Activated naive CD4-positive, alpha-beta T cell treated with anti-CD3 and anti-CD28 coated beads for 36 hours (primary cell): ENCODE measurements at regions not wholly inside any gene's neighbourhood (a gene's known extent, or its start where the extent isn't known, plus 50 kb on each side); places are given as distances from the start of the nearest gene placed in this dataset.
"Not testable (repeated sequence)": the region's sequence is repeated elsewhere in the genome, so short reads cannot be mapped to it uniquely, and the experiment has no call there.

Source experiments
- CTCF ChIA-PET: fragments of 350-600 bp; sonication (Branson Sonifier 250); formaldehyde crosslinking; loops from one replicate; lab custom pipeline; 2021; ENCODE audit warnings: antibody characterized with exemption; lab: Charles Lee
- DNase-seq: peaks from one replicate; pipeline ENCODE4 v3.0.0-alpha.2; 2020
- H3K27ac Mint-ChIP-seq: one replicate; pipeline ENCODE4 v1.8.0; 2021; ENCODE audit warnings: mild to moderate bottlenecking, mixed read lengths
- H3K27me3 Mint-ChIP-seq: one replicate; pipeline ENCODE4 v1.8.0; 2021; ENCODE audit warnings: low read depth, mixed read lengths
- H3K36me3 Mint-ChIP-seq: one replicate; pipeline ENCODE4 v1.8.0; 2021; ENCODE audit warnings: low read depth, mixed read lengths
- H3K4me1 Mint-ChIP-seq: one replicate; pipeline ENCODE4 v1.8.0; 2021; ENCODE audit warnings: low read depth, mixed read lengths
- H3K4me3 Mint-ChIP-seq: one replicate; pipeline ENCODE4 v1.8.0; 2021; ENCODE audit warnings: mild to moderate bottlenecking, moderate library complexity, mixed read lengths
- H3K9me3 Mint-ChIP-seq: one replicate; pipeline ENCODE4 v1.8.0; 2021; ENCODE audit warnings: mixed read lengths
- intact Hi-C: fragments of 100-400 bp; cut with micrococcal nuclease; formaldehyde crosslinking; loops from one replicate; pipeline ENCODE4 v1.15.1; 2023

- intact Hi-C loops = no loop called here
- no peak for DNase-seq
- Mint-ChIP-seq H3K36me3 (no peaks in the 10 kb centered on the region), H3K27ac (no peak overlapping the region), H3K9me3 (no peaks in the 10 kb centered on the region), H3K4me3 (no peak overlapping the region), H3K27me3 (no peaks in the 10 kb centered on the region), H3K4me1 (no peaks in the 10 kb centered on the region)
- CTCF ChIA-PET = no interaction called here
Measured at GRCh38 chr2:53033411-53033810, 734.2 kb upstream of the CHAC2 start.

- Mint-ChIP-seq H3K36me3 (no peaks in the 10 kb centered on the region), H3K9me3 (peaks cover 4% of the 10 kb centered on the region), H3K27me3 (no peaks in the 10 kb centered on the region), H3K27ac (no peak overlapping the region), H3K4me3 (no peak overlapping the region), H3K4me1 (no peaks in the 10 kb centered on the region)
- intact Hi-C loops = no loop called here
- DNase-seq = no peak
- CTCF ChIA-PET = no interaction called here
Measured at GRCh38 chr2:53028746-53029423, 738.7 kb upstream of the CHAC2 start.

GRCh38 chr2:53028225-53028624 lies 739.4 kb upstream of the CHAC2 start:
- intact Hi-C loops = no loop called here
- Mint-ChIP-seq H3K4me3 (no peak overlapping the region), H3K36me3 (no peaks in the 10 kb centered on the region), H3K4me1 (no peaks in the 10 kb centered on the region), H3K9me3 (peaks cover 4% of the 10 kb centered on the region), H3K27me3 (no peaks in the 10 kb centered on the region), H3K27ac (no peak overlapping the region)
- CTCF ChIA-PET = no interaction called here
- no peak for DNase-seq

GRCh38 chr2:53022248-53022647 lies 745.4 kb upstream of the CHAC2 start:
- DNase-seq, intact Hi-C loops, H3K4me1 Mint-ChIP-seq, H3K4me3 Mint-ChIP-seq, H3K36me3 Mint-ChIP-seq, H3K9me3 Mint-ChIP-seq, H3K27ac Mint-ChIP-seq, CTCF ChIA-PET, H3K27me3 Mint-ChIP-seq: not testable (repeated sequence)

GRCh38 chr2:53021828-53022227 lies 745.8 kb upstream of the CHAC2 start:
- H3K4me1 Mint-ChIP-seq = no peaks in the 10 kb centered on the region
- H3K36me3 Mint-ChIP-seq = no peaks in the 10 kb centered on the region
- intact Hi-C loops = no loop called here
- no peak overlapping the region for H3K27ac Mint-ChIP-seq
- no peak for DNase-seq
- no peak overlapping the region for H3K4me3 Mint-ChIP-seq
- no peaks in the 10 kb centered on the region for H3K27me3 Mint-ChIP-seq
- CTCF ChIA-PET = no interaction called here
- H3K9me3 Mint-ChIP-seq = peaks cover 4% of the 10 kb centered on the region

- intact Hi-C loops = no loop called here
- no peak for DNase-seq
- CTCF ChIA-PET = no interaction called here
- no peaks in the 10 kb centered on the region for H3K36me3 Mint-ChIP-seq
- H3K27me3 Mint-ChIP-seq = no peaks in the 10 kb centered on the region
- no peaks in the 10 kb centered on the region for H3K4me1 Mint-ChIP-seq
- H3K4me3 Mint-ChIP-seq = no peak overlapping the region
- peaks cover 4% of the 10 kb centered on the region for H3K9me3 Mint-ChIP-seq
- no peak overlapping the region for H3K27ac Mint-ChIP-seq
Measured at GRCh38 chr2:53021292-53021691, 746.3 kb upstream of the CHAC2 start.

GRCh38 chr2:53018825-53019425 lies 748.7 kb upstream of the CHAC2 start:
- Mint-ChIP-seq H3K27me3 (no peaks in the 10 kb centered on the region), H3K9me3 (peaks cover 2% of the 10 kb centered on the region), H3K27ac (no peak overlapping the region), H3K4me1 (no peaks in the 10 kb centered on the region), H3K36me3 (no peaks in the 10 kb centered on the region), H3K4me3 (no peak overlapping the region)
- CTCF ChIA-PET = no interaction called here
- no peak for DNase-seq
- intact Hi-C loops = no loop called here

GRCh38 chr2:53006980-53007379 lies 760.6 kb upstream of the CHAC2 start:
- intact Hi-C loops = no loop called here
- H3K27ac Mint-ChIP-seq = no peak overlapping the region
- no peaks in the 10 kb centered on the region for H3K4me1 Mint-ChIP-seq
- no peaks in the 10 kb centered on the region for H3K36me3 Mint-ChIP-seq
- CTCF ChIA-PET = no interaction called here
- H3K9me3 Mint-ChIP-seq = no peaks in the 10 kb centered on the region
- H3K27me3 Mint-ChIP-seq = no peaks in the 10 kb centered on the region
- DNase-seq = no peak
- H3K4me3 Mint-ChIP-seq = no peak overlapping the region

- no peaks in the 10 kb centered on the region for H3K36me3 Mint-ChIP-seq
- H3K27ac Mint-ChIP-seq = no peak overlapping the region
- no peak for DNase-seq
- H3K4me3 Mint-ChIP-seq = no peak overlapping the region
- H3K4me1 Mint-ChIP-seq = no peaks in the 10 kb centered on the region
- CTCF ChIA-PET = no interaction called here
- intact Hi-C loops = no loop called here
- no peaks in the 10 kb centered on the region for H3K9me3 Mint-ChIP-seq
- H3K27me3 Mint-ChIP-seq = no peaks in the 10 kb centered on the region
Measured at GRCh38 chr2:53004413-53004812, 763.2 kb upstream of the CHAC2 start.

GRCh38 chr2:52995424-52995823 lies 772.2 kb upstream of the CHAC2 start:
- intact Hi-C loops = no loop called here
- no peak overlapping the region for H3K4me3 Mint-ChIP-seq
- no peak overlapping the region for H3K27ac Mint-ChIP-seq
- no peaks in the 10 kb centered on the region for H3K27me3 Mint-ChIP-seq
- CTCF ChIA-PET = no interaction called here
- DNase-seq = no peak
- H3K36me3 Mint-ChIP-seq = no peaks in the 10 kb centered on the region
- no peaks in the 10 kb centered on the region for H3K4me1 Mint-ChIP-seq
- peaks cover 11% of the 10 kb centered on the region for H3K9me3 Mint-ChIP-seq

- no peaks in the 10 kb centered on the region for H3K36me3 Mint-ChIP-seq
- H3K9me3 Mint-ChIP-seq = peaks cover 3% of the 10 kb centered on the region
- no peaks in the 10 kb centered on the region for H3K27me3 Mint-ChIP-seq
- intact Hi-C loops = no loop called here
- CTCF ChIA-PET = no interaction called here
- H3K4me1 Mint-ChIP-seq = no peaks in the 10 kb centered on the region
- no peak overlapping the region for H3K4me3 Mint-ChIP-seq
- DNase-seq = no peak
- H3K27ac Mint-ChIP-seq = no peak overlapping the region
Measured at GRCh38 chr2:52976143-52976949, 791.3 kb upstream of the CHAC2 start.

GRCh38 chr2:52974127-52974526 lies 793.5 kb upstream of the CHAC2 start:
- H3K4me3 Mint-ChIP-seq = no peak overlapping the region
- CTCF ChIA-PET = no interaction called here
- intact Hi-C loops = no loop called here
- H3K9me3 Mint-ChIP-seq = peaks cover 3% of the 10 kb centered on the region
- no peaks in the 10 kb centered on the region for H3K36me3 Mint-ChIP-seq
- no peak for DNase-seq
- H3K27me3 Mint-ChIP-seq = no peaks in the 10 kb centered on the region
- H3K27ac Mint-ChIP-seq = no peak overlapping the region
- no peaks in the 10 kb centered on the region for H3K4me1 Mint-ChIP-seq

GRCh38 chr2:52970642-52971041 lies 797.0 kb upstream of the CHAC2 start:
- peaks cover 3% of the 10 kb centered on the region for H3K9me3 Mint-ChIP-seq
- intact Hi-C loops = no loop called here
- no peak for DNase-seq
- no peak overlapping the region for H3K4me3 Mint-ChIP-seq
- no peak overlapping the region for H3K27ac Mint-ChIP-seq
- H3K36me3 Mint-ChIP-seq = no peaks in the 10 kb centered on the region
- no peaks in the 10 kb centered on the region for H3K4me1 Mint-ChIP-seq
- no peaks in the 10 kb centered on the region for H3K27me3 Mint-ChIP-seq
- CTCF ChIA-PET = no interaction called here
